Medulla oblongata (tissue), 1 donor: ENCODE measurements at regions not wholly inside any gene's neighbourhood (a gene's known extent, or its start where the extent isn't known, plus 50 kb on each side); places are given as distances from the start of the nearest gene placed in this dataset.
"Not testable (repeated sequence)": the region's sequence is repeated elsewhere in the genome, so short reads cannot be mapped to it uniquely, and the experiment has no call there.

Source experiments
- DNase-seq: peaks from one replicate; pipeline ENCODE4 v3.0.0-alpha.2; 2015; ENCODE audit errors: extremely low spot score

GRCh38 chr20:53645582-53645897 lies 51.9 kb upstream of the ZNF217 start:
- no peak for DNase-seq

GRCh38 chr20:53644108-53644507 lies 50.5 kb upstream of the ZNF217 start:
- DNase-seq, result not testable (repeated sequence)
